NCI-H748 (cell line): ENCODE measurements at regions not wholly inside any gene's neighbourhood (a gene's known extent, or its start where the extent isn't known, plus 50 kb on each side); places are given as distances from the start of the nearest gene placed in this dataset.

Experiments
- DNase-seq: peaks from one replicate; lab custom pipeline; 2025; ENCODE audit not compliant: unreplicated experiment; lab: John Stamatoyannopoulos, UW

DNA sequence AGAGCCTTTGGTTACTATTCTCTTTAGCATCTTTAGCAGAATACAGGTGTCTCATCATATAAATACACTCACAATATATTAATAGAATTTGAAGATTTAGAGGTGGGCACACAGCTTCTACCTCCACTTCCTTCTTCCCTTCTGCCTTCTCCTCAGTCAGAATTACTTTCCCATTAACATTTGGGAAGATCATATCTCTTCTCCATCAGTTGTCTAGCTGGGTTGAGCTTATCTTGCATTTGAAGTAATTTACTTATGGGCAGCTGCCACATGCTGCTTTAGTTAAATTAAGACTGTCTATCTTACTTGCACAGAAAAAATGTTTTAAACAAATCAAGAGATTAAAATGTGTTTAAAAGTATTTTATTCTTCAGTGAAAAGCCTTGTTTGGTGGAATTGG, 110.1 kb upstream of the ASIC2 start:
- no peak for DNase-seq

DNA sequence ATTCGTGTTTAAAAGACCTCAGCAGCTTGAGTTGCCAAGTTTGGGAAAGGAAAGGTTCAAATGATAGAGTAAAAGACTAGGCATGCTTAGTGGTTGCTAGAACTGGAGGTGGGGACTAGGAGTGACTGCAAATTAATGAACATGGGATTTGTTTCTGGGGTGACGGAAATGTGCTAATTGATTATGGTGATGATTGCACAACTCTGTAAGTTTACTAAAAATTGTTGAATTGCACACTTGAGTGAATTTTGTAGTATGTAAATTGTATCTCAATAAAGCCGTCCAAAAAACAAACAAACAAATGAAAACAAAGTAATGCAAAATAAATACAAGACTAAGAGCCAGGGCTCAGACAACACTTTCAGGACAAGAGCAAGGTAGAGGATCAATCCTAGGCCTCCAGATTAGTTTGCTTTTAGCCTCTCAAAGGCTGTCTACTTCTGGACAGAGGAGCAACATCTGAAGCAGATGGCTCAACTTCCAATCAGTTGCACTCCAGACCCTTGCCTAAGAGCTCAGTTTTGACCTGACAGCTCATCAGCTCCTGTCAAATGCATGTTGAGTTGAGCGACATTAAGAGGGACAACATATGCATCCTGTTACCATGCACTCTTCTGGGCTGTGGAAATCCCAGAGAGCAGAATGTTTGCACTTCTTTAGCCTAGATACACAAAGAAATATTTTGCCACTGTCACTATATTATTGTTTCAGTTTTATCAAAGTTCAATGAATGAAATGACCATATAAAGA, 111.2 kb upstream of the ASIC2 start:
- no peak for DNase-seq

DNA sequence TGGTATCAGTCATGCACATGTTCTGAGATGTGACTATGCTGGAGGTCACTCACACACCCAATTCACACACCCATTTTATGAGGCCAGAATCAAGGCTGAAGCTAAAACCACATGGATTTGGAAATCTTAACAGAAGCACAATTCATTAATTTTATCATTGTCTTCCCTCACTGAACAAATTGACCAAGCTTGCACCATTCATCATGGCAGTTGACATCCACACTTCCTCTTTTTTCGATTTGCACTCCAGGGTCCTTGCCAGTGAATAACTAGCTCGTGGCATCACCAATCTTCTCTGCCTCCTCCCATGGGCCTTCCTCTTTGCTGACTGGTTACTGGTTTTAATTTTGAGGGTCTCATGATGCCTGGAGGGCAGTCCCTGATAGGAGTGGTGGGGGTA, 123.0 kb upstream of the ASIC2 start:
- DNase-seq: no peak

DNA sequence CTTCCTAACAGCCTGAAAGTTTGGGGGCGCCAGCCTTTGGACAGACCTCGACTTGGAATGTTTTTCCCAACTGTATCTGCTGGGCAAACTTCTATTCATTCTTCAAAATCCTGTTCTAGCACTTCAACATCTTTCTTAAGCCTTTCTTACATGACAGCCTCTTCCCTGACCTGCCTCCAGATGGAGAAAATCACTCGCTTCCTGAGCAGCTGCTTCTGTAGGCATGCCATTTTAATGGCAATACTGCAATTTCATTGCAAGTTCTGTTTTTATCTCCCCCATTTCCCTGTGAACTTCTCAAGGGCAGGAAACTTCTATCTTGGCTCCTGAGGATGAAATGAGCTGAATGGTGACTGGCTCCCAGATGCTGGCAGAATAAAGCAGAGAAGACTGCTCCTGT, 128.8 kb upstream of the ASIC2 start:
- no peak for DNase-seq

DNA sequence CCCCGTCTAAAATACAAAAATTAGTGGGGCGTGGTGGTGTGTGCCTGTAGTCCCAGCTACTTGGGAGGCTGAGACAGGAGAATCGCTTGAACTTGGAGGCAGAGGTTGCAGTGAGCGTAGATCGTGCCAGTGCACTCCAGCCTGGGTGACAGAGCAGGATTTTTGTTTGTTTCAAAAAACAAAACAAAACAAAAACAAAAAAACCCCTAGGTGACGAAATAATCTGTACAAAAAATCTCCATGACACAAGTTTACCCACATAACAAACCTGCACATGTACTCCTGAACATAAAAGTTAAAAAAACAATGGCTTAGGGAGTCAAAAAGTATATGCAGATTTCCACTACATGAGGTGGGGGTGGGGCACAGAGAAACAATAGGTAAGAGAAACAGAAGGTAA, 140.5 kb upstream of the ASIC2 start:
- DNase-seq: no peak

DNA sequence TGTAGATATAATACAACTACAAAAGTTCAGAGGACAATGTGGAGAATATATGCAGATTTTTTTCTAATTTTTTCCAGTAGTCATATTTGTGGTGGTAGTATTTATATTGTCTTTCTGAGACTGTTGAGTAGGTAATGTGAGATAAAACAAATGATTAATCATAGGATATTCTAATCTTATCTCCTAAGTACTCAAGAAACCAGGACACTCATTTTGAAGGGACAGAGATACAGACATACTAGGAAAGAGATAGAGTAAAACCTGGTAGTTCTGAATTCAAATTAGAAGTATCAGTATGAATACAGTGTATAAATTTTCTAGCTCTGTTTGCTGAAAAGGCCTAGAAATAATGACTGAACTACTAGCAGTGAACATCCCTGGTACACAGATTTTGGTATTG, 141.7 kb upstream of the ASIC2 start:
- no peak for DNase-seq

DNA sequence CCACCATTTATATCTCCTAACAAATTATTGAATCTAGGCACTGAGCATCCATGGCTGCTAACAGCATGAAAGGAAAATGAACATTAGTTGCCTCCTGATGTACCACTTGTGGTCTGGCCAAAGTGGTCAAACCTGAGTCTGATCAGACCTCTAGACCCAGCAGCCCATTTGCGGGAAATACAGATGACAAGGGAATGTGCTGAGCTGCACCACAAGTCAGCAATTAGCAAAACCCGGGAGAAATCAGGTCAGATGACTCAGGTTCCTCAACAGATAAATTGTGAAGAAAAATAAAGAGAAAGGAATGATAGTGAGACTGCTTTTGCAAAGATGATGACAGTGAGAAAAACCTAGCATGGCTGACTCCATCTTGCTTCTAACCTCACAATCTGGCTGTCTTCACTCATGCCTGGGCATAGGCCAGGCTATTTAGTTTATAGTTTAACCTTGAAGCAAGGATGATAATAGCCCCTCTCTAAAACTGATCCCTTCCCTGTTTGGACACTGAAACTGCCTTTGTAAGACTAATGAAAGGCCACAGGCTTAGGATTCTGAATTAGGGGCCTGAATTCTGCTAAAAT, 142.7 kb upstream of the ASIC2 start:
- no peak for DNase-seq

DNA sequence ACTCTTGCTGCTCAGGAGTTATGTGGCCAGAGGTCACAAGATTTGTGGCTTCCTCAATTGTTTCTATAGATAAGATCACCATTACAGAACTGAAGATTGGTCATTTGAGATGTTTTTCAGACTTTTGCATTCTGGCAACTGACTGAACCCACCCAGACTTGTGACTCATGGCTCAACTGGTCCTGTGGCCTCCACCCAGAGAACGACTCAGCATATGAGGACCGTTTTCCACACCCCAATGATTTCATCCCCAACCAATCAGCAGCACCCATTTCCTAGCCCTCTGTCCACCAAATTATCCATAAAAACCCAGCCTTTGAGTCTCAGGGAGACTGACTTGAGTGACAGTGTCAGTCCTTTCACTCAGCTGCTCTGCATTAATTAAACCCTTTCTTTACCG, 143.2 kb upstream of the ASIC2 start:
- DNase-seq: no peak

DNA sequence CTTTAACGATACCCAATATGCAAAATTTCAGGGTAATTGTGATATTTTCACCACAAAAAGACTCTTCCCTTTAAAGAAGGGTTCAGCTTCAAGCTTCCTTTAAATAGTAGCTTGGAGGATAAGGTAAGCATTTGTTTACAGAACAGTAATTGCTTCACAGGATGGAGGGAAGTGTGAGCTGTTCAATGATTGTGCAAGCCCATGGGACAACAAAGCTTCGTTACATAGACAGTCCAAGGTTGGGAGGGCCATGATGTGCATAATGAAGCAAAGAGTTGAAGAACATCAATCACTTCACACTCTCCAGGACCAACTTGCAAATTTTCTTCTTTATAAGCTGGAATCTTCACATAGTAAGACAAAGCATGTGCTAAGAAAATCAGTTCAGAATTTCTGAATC, 145.0 kb upstream of the ASIC2 start:
- DNase-seq: no peak

DNA sequence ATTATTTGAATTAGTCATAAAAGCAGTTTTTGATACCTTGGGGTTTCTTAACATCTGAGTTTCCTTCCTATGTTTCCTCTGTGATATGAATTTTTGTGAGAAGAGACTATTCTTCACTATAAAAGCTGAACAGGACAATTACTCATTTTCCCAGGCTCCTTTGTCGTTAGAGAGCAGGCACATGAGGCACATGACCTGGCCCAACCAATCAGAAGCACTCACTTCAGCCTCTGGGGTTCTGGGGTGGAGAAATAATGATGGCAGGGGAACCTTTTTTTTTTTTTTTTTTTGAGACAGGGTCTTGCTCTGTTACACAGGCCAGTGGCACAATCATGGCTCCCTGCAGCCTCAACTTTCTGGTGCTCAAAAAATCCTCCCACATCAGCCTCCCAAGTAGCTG, 145.5 kb upstream of the ASIC2 start:
- no peak for DNase-seq

DNA sequence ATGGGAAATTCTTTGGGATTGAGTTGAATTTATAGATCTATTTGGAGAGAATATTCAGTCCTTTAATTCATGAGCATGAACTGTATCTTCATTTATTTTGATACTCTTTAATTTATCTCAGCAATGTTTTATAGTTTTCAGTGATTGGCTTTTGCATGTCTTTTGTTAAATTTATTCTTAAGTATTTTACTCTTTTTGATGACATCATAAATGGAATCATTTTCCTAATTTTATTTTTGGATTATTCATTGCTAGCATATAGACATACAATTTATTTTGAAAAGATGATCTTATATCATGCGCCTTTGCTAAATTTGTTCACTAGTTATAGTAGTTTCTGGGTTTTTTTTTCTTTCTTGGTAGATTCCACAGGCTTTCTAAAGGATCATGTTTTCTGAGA, 149.2 kb upstream of the ASIC2 start:
- no peak for DNase-seq

DNA sequence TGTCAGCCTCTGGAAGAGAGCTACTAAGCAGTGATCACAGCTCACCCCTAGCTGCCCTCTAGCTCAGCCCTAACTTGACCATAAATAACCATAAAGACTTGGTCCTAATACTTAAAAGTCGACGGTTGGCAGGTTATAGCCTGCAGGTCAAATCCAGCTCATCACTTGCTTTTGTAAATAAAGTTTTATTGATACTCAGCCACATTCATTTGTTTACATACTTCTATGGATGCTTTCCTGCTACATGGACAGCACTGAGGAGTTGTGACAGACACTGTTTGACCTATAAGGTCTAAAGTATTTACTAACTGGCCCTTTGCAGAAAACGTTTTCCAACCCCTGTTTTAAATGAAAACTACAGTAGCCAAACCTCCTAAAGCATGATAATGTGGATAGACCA, 151.6 kb upstream of the ASIC2 start:
- no peak for DNase-seq

DNA sequence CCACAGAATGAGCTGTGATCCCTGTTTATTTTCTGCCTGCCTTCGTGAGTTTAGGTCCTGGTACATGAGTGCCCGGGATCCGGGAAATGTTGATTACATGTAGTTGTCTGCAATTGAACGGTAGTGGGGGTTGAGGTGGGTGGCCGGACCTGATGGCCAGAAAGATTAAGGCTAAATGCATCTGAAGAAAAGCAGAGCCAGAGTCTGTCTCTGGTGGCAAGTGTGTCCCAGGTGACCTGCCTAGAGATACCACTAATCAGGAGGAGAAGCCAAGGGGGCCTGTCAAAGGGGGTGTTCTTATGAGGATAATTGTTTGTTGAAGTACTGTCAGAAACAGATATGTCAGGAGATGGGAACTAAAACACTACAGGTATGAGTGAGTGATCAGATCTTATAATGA, 154.0 kb upstream of the ASIC2 start:
- DNase-seq: no peak

DNA sequence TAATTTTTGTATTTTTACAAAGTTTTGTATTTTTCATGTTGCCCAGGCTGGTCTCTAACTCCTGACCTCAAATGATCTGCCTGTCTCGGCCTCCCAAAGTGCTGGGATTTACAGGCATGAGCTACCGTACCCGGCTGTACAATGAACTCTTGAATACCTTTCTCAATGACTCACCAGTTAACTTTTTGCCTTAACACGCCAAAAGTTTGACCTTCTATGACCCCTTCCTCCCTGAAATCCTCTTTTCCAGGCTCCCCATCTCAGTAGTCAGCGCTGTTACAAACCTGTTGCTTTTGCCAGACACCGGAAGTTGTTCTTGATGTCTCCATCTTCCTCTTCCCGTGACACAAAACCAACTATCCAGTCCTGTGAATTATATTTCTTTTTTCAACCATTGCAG, 158.1 kb upstream of the ASIC2 start:
- DNase-seq: no peak

DNA sequence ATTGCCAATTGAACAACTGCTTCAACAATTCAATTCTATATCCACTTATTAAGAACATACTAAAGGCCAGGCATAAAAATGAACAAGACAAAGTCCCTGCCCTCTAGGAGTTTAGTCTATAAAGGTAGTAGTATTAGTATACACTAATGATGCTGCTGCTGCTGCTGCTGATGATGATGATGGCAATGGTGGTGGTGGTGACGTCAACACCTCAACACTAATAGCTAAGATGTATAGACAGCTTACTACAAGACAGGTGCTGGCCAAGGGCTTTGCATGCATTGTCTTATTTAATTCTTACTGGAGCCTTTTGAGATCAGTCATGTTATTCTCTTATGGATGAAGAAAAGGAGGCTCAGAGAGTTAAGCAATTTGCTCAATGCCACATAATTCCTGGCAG, 164.4 kb upstream of the ASIC2 start:
- no peak for DNase-seq

DNA sequence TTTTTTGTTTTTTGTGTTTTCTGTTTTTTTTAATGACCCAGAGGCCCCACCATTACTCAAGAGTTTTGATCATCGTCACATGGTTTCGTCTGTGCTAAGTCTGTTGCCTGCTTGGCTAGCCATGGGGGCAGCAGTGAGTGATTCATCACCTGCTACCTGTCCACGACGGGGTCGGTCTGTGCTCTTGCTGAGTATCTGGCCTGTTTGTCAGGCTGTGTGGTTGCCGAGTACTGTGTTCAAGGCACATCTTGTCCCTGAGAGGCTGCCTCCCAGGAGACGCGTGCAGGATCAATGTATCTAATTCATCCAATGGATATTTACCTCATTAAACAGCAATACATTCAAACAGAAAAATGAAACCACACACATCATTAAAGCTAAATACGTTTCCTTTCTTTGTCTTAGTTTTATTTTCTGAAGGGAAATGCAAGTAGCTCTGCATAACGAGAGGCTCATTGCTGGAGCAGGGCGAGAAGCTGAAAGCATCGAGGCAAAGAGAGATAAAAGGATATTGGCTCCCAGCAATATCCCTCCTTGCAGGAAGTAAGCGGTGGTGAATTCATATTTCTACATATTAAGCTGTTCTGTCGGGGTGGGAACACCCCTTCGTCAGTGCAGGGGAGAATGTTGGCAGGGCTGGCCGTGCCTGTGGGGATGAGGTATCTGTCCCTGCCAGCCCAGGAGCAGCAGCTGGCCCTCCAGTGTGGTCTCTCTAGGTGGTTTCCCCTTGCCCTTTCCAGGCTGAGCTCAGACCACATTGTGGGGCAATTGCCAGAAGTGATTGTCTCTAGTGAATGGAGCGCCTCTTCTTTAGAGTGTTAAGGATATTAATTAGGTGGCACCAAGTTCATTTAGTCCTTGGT, 166.2 kb upstream of the ASIC2 start:
- no peak for DNase-seq

DNA sequence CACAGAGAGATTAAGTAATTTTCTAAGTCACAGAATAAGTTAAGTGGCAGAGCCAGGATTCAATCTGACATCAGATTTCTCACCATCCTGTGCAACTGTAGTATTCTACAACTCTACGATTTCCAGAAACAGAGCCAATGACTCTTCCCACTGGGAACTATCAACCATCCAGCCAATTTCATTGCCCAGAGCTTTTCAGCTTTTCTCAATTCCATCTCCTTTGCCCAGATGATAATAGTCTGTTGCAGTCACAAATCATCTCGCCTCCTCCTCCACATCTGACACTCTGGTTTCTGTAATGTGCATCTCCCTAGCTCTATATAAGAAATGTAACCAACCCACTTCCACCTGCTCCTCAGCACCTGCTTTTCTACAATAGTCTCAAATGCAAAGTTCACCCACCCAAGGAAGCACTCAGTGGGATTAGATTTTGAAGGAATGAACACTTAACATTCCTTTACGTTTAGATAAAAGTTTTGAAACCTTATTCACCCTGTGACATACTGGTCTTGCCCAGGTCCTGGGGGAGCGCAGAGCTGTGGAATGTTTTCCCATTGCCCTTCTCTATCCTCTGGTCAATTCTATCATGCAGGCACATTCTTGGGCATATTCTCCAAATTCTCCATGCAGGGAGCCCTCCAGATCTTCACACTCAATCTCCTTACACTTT, 167.8 kb upstream of the ASIC2 start:
- DNase-seq: no peak

DNA sequence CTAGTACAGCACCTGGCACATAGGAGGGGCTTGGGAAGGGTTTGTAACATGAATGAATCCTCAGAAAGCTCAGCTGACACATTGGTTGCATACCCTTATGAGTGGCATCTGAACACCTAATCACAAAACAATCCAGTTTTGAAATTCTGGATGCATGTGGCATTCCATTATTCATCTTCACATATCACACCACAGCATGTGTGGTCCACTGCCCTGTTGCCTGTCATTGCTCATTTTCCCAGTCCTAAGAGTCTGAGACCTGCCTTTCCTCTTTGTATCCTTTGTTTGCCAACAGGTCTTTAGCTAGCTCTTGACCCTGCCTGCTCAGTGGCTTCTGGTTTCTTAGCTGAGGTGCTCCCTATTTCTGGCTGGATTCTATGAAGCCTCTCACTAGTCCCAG, 170.8 kb upstream of the ASIC2 start:
- DNase-seq: no peak

DNA sequence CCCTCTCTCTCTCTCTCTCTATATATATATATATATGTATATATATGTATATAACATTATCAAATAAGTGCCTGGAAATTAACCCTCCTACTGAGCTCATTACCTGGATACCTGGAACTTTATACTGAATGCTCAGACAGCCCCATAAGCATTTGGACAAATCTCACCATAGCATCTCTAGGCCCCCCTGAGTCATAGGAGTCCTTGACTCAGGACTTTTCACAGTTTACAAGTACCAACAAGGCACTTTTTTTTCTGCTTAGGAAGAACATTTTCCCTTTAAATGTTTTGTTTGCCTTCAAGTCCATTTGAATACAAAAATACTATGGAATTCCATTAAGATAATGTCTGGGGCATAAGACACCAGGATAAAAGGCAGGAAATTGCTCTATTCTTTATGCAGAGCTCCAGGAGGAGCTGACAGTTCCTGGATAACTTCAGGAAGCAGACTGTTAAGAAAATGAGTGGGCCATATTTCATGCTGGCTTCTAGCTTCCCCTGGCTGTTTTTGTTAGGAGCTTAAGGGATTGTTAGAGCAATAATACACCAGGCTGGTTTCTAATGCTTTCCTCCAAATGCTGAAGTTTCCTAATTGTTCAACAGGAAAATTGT, 171.7 kb upstream of the ASIC2 start:
- DNase-seq: no peak

DNA sequence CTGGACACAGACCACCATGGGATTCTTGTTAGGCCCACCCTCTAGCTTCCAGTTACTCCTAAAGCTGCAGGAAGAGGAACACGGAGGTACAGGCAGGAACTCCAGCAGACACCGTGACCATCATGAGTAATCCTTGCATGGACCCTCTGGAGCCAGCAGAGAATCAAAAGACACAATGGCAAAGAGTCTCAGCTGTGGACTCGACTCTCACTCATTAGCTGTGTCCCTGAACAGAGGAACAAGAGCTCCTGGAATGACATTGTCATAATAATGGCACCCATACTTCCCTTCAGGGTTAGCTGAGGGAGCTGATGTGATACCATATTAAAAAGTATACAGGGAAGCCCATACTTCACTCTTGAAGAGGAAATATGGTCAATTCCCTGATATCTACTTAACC, 176.3 kb upstream of the ASIC2 start:
- no peak for DNase-seq

DNA sequence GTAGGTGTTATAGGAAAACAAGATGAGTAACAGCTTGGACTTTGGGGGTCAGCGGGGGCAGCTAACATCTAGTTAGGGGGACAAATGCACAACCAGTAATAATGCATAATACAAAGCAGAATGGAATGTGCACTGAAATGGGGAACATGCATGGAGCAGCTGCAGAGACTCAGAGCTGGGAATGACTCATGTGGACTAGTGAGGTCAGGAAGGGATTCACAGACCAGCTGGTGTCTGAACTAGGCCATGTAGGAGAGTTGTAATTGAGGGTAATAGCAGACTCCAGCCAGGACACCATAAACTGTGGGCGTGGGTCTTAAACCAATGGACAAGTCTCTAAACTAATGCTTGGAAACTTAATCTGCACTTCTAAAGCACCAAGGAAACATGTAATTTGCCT, 176.8 kb upstream of the ASIC2 start:
- DNase-seq: no peak
